ENCODE measurements at regions not wholly inside any gene's neighbourhood (a gene's known extent, or its start where the extent isn't known, plus 50 kb on each side); places are given as distances from the start of the nearest gene placed in this dataset.
"Not testable (repeated sequence)": the region's sequence is repeated elsewhere in the genome, so short reads cannot be mapped to it uniquely, and the experiment has no call there.

GRCh38 chr15:20228791-20229190 lies 312.8 kb downstream of the GOLGA6L6 start:
- not testable (repeated sequence) for H3K4me2 ChIP-seq (ENCODE audit: insufficient read depth, low read length); H4K20me1 ChIP-seq (ENCODE audit: insufficient read depth, low read length); H3K4me3 ChIP-seq (ENCODE audit: insufficient read depth, low read length); H3K36me3 ChIP-seq (ENCODE audit: insufficient read depth, low read length); H3K27me3 ChIP-seq (ENCODE audit: insufficient read depth, low read length); H3K27ac ChIP-seq (ENCODE audit: low read depth, low read length); H3K4me1 ChIP-seq (ENCODE audit: insufficient read depth, low read length); H2AFZ ChIP-seq (ENCODE audit: low read length); H3K9me3 ChIP-seq (ENCODE audit: low read depth, low read length); H3K79me2 ChIP-seq (ENCODE audit: insufficient read depth, low read length); DNase-seq (ENCODE audit: insufficient read length, low spot score, missing footprints)

GRCh38 chr15:20227119-20227853 lies 314.3 kb downstream of the GOLGA6L6 start:
- not testable (repeated sequence) for H3K79me2 ChIP-seq (ENCODE audit: insufficient read depth, low read length); H3K36me3 ChIP-seq (ENCODE audit: insufficient read depth, low read length); H4K20me1 ChIP-seq (ENCODE audit: insufficient read depth, low read length); H3K9me3 ChIP-seq (ENCODE audit: low read depth, low read length); H3K27me3 ChIP-seq (ENCODE audit: insufficient read depth, low read length); H3K4me1 ChIP-seq (ENCODE audit: insufficient read depth, low read length); H3K4me3 ChIP-seq (ENCODE audit: insufficient read depth, low read length); H2AFZ ChIP-seq (ENCODE audit: low read length); H3K4me2 ChIP-seq (ENCODE audit: insufficient read depth, low read length); DNase-seq (ENCODE audit: insufficient read length, low spot score, missing footprints); H3K27ac ChIP-seq (ENCODE audit: low read depth, low read length)

GRCh38 chr15:20226531-20226930 lies 315.1 kb downstream of the GOLGA6L6 start:
- not testable (repeated sequence) for H3K27me3 ChIP-seq (ENCODE audit: insufficient read depth, low read length); H3K9me3 ChIP-seq (ENCODE audit: low read depth, low read length); H3K36me3 ChIP-seq (ENCODE audit: insufficient read depth, low read length); H3K4me3 ChIP-seq (ENCODE audit: insufficient read depth, low read length); H2AFZ ChIP-seq (ENCODE audit: low read length); H3K27ac ChIP-seq (ENCODE audit: low read depth, low read length); H3K79me2 ChIP-seq (ENCODE audit: insufficient read depth, low read length); H4K20me1 ChIP-seq (ENCODE audit: insufficient read depth, low read length); H3K4me2 ChIP-seq (ENCODE audit: insufficient read depth, low read length); DNase-seq (ENCODE audit: insufficient read length, low spot score, missing footprints); H3K4me1 ChIP-seq (ENCODE audit: insufficient read depth, low read length)

DNA sequence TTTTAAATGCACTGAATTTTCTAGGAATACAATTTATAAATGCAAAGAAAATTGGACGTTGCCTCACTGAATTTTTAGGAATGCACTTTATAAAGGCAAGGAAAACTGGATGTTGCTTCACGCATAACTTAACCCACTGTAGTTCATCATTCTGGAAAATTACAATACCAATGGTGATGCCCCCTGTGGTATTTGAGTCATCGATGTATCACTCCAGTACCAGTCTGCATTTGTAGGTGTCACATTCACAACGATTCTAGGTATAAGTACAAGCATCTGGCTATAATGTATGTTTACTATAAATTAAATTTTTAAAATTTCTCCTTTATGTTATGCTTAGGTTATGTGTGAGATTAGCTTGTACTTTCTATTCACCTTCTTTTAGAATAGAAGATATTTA lies 320.5 kb downstream of the GOLGA6L6 start:
- not testable (repeated sequence) for H3K79me2 ChIP-seq (ENCODE audit: insufficient read depth, low read length); H3K27me3 ChIP-seq (ENCODE audit: insufficient read depth, low read length); H3K27ac ChIP-seq (ENCODE audit: low read depth, low read length); H3K9me3 ChIP-seq (ENCODE audit: low read depth, low read length); H2AFZ ChIP-seq (ENCODE audit: low read length); DNase-seq (ENCODE audit: insufficient read length, low spot score, missing footprints); H3K36me3 ChIP-seq (ENCODE audit: insufficient read depth, low read length); H3K4me1 ChIP-seq (ENCODE audit: insufficient read depth, low read length); H3K4me3 ChIP-seq (ENCODE audit: insufficient read depth, low read length); H3K4me2 ChIP-seq (ENCODE audit: insufficient read depth, low read length); H4K20me1 ChIP-seq (ENCODE audit: insufficient read depth, low read length)

DNA sequence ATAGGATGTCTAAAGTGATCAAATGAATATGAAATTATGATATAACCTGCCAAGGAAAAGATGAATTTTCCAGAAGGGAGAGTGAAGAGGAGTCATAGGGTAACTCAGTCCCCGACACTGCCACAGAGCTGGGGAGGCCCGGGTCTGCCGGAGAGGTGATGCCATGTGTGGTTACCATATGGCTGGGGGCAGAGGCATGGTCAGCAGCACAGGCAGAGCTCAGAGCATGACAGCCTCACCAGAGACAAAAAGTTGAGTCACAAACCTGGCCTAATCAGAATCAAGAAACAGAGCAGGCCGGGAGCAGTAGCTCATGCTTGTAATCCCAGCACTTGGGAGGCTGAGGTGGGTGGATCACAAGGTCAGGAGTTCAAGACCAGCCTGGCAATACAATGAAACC lies 322.4 kb downstream of the GOLGA6L6 start:
- DNase-seq (ENCODE audit: insufficient read length, low spot score, missing footprints); H3K4me2 ChIP-seq (ENCODE audit: insufficient read depth, low read length); H3K4me3 ChIP-seq (ENCODE audit: insufficient read depth, low read length); H3K4me1 ChIP-seq (ENCODE audit: insufficient read depth, low read length); H3K27ac ChIP-seq (ENCODE audit: low read depth, low read length); H2AFZ ChIP-seq (ENCODE audit: low read length); H3K9me3 ChIP-seq (ENCODE audit: low read depth, low read length); H4K20me1 ChIP-seq (ENCODE audit: insufficient read depth, low read length); H3K27me3 ChIP-seq (ENCODE audit: insufficient read depth, low read length); H3K36me3 ChIP-seq (ENCODE audit: insufficient read depth, low read length); H3K79me2 ChIP-seq (ENCODE audit: insufficient read depth, low read length): not testable (repeated sequence)

DNA sequence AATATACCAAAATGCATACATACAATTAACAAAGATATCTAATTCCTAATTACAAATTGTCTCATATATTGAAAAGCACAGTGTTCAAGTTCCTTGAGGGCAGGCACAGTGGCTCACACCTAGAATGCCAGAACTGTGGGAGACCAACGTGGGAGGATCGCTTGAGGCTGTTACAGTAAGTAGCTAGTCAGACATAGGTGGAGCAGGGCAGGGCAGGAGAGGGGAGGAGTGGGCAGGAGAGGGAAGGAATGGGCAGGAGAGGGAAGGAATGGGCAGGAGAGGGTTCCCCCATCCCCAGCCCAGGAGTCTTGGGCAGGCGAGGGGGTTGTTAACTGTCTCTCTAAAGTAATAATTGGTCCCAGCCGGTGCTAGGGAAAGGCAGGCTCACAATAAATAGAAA lies 325.9 kb downstream of the GOLGA6L6 start:
- H3K27ac ChIP-seq (ENCODE audit: low read depth, low read length); H3K79me2 ChIP-seq (ENCODE audit: insufficient read depth, low read length); H3K4me1 ChIP-seq (ENCODE audit: insufficient read depth, low read length); H3K27me3 ChIP-seq (ENCODE audit: insufficient read depth, low read length); H3K4me2 ChIP-seq (ENCODE audit: insufficient read depth, low read length); H2AFZ ChIP-seq (ENCODE audit: low read length); H4K20me1 ChIP-seq (ENCODE audit: insufficient read depth, low read length); H3K36me3 ChIP-seq (ENCODE audit: insufficient read depth, low read length); H3K4me3 ChIP-seq (ENCODE audit: insufficient read depth, low read length); H3K9me3 ChIP-seq (ENCODE audit: low read depth, low read length); DNase-seq (ENCODE audit: insufficient read length, low spot score, missing footprints): not testable (repeated sequence)

GRCh38 chr15:20214101-20214500 lies 327.5 kb downstream of the GOLGA6L6 start:
- not testable (repeated sequence) for H3K4me1 ChIP-seq (ENCODE audit: insufficient read depth, low read length); H3K9me3 ChIP-seq (ENCODE audit: low read depth, low read length); H3K79me2 ChIP-seq (ENCODE audit: insufficient read depth, low read length); H2AFZ ChIP-seq (ENCODE audit: low read length); H3K36me3 ChIP-seq (ENCODE audit: insufficient read depth, low read length); H3K27ac ChIP-seq (ENCODE audit: low read depth, low read length); H3K4me2 ChIP-seq (ENCODE audit: insufficient read depth, low read length); DNase-seq (ENCODE audit: insufficient read length, low spot score, missing footprints); H3K27me3 ChIP-seq (ENCODE audit: insufficient read depth, low read length); H3K4me3 ChIP-seq (ENCODE audit: insufficient read depth, low read length); H4K20me1 ChIP-seq (ENCODE audit: insufficient read depth, low read length)

- not testable (repeated sequence) for H3K36me3 ChIP-seq (ENCODE audit: insufficient read depth, low read length); H3K27ac ChIP-seq (ENCODE audit: low read depth, low read length); H3K9me3 ChIP-seq (ENCODE audit: low read depth, low read length); H3K4me1 ChIP-seq (ENCODE audit: insufficient read depth, low read length); H3K27me3 ChIP-seq (ENCODE audit: insufficient read depth, low read length); H3K4me3 ChIP-seq (ENCODE audit: insufficient read depth, low read length); H3K79me2 ChIP-seq (ENCODE audit: insufficient read depth, low read length); DNase-seq (ENCODE audit: insufficient read length, low spot score, missing footprints); H3K4me2 ChIP-seq (ENCODE audit: insufficient read depth, low read length); H4K20me1 ChIP-seq (ENCODE audit: insufficient read depth, low read length); H2AFZ ChIP-seq (ENCODE audit: low read length)
Measured at GRCh38 chr15:20211508-20211907, 330.1 kb downstream of the GOLGA6L6 start.

DNA sequence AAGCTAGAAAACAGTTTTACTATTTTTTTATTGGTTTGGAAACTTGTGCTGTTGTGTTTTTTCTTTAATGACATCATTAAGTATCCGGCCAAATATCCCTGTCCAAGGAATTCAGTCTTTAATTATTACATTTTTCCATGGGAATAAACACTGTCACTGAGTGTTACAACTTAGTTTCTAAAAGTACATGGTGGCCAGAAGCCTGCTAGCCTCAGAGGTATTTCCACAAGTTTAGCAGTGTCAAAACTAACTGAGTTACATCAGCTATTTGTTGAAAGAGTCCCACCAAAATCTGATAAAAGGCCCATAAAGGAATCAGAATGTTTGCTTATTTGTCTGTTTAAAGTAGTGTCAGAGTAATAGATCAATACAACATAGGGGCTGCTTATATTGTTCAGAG lies 331.6 kb downstream of the GOLGA6L6 start:
- not testable (repeated sequence) for H3K4me2 ChIP-seq (ENCODE audit: insufficient read depth, low read length); DNase-seq (ENCODE audit: insufficient read length, low spot score, missing footprints); H3K4me1 ChIP-seq (ENCODE audit: insufficient read depth, low read length); H3K27me3 ChIP-seq (ENCODE audit: insufficient read depth, low read length); H3K9me3 ChIP-seq (ENCODE audit: low read depth, low read length); H3K36me3 ChIP-seq (ENCODE audit: insufficient read depth, low read length); H2AFZ ChIP-seq (ENCODE audit: low read length); H4K20me1 ChIP-seq (ENCODE audit: insufficient read depth, low read length); H3K27ac ChIP-seq (ENCODE audit: low read depth, low read length); H3K4me3 ChIP-seq (ENCODE audit: insufficient read depth, low read length); H3K79me2 ChIP-seq (ENCODE audit: insufficient read depth, low read length)
